ENCODE measurements at regions not wholly inside any gene's neighbourhood (a gene's known extent, or its start where the extent isn't known, plus 50 kb on each side); places are given as distances from the start of the nearest gene placed in this dataset. TPM values are rescaled to one million over a fixed set of nuclear protein-coding genes. Genes with fewer than 3 reads are reported as not detected.

DNA sequence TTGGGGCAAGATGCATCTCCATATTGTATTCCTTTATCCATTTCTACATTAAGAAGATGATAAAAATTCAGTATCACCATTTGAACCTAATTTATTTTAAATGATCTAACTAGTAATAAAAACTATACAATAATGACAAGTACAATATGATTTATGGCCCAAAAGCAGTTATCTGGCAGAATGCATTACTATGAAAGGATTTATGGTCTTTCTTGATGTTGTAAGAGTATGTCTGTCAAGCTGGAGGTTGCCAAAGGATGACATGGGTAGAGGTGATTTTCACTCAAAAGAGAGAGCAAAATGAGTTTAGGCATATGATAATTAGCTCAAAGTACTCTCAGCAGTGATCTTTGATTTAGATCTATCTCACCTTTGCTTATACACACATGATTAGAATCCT lies 54.2 kb upstream of the MAP2 start:
- intact Hi-C loops (cut with micrococcal nuclease): no loop called here
- ATAC-seq (ENCODE audit: low read depth) (no peak), DNase-seq (no peak)
- Histone ChIP-seq H3K4me1 (ENCODE audit: control insufficient read depth in 2 of 2, insufficient read depth in 2 of 2, low read length in 2 of 2) (no peaks in the 10 kb centered on the region), H3K36me3 (replicated peaks in 1 of 2; ENCODE audit: control extremely low read depth in 1 of 2, control insufficient read depth in 1 of 2, extremely low read depth in 1 of 2, insufficient read depth in 2 of 2, low read length in 1 of 2) (no peaks in the 10 kb centered on the region), H3K27me3 (replicated peaks in 1 of 4; ENCODE audit: control extremely low read depth in 1 of 4, control insufficient read depth in 3 of 4, insufficient read depth in 4 of 4, low read length in 3 of 4) (peaks cover 0 to 18% (median 12%) of the 10 kb centered on the region in 4 experiments), H2AFZ (ENCODE audit: insufficient read depth, low read depth, low read length, poor library complexity, severe bottlenecking) (no peak overlapping the region), H3K4me2 (replicated peaks; ENCODE audit: low read depth, low read length, poor library complexity, severe bottlenecking) (no peak overlapping the region), H3K9ac (ENCODE audit: low read length) (no peak overlapping the region), H3K4me3 (ENCODE audit: control extremely low read depth in 1 of 5, extremely low read depth in 1 of 5, insufficient read depth in 1 of 5, low read depth in 2 of 5, low read length in 4 of 5) (no peak overlapping the region), H4K20me1 (ENCODE audit: control insufficient read depth, insufficient read depth, low read length, poor library complexity, severe bottlenecking) (no peaks in the 10 kb centered on the region), H3K27ac (ENCODE audit: low read length in 2 of 2) (no peak overlapping the region), H3K79me2 (ENCODE audit: control insufficient read depth, insufficient read depth, low read length) (no peaks in the 10 kb centered on the region), H3K9me3 (ENCODE audit: control extremely low read depth in 1 of 3, control insufficient read depth in 2 of 3, insufficient read depth in 1 of 3, low read length in 2 of 3) (peaks cover 0 to 3% (median 1%) of the 10 kb centered on the region in 3 donors)
- H3K4me3 Mint-ChIP-seq: no peak overlapping the region
- peaks cover 54% of the 10 kb centered on the region for H3K27me3 Mint-ChIP-seq
- no peak for TF ChIP-seq EZH2 (IDR thresholded peaks at IDR 0.05; ENCODE audit: borderline replicate concordance, insufficient read depth, low read depth, low read length, poor library complexity, severe bottlenecking)
- TF ChIP-seq, protein P1, sequence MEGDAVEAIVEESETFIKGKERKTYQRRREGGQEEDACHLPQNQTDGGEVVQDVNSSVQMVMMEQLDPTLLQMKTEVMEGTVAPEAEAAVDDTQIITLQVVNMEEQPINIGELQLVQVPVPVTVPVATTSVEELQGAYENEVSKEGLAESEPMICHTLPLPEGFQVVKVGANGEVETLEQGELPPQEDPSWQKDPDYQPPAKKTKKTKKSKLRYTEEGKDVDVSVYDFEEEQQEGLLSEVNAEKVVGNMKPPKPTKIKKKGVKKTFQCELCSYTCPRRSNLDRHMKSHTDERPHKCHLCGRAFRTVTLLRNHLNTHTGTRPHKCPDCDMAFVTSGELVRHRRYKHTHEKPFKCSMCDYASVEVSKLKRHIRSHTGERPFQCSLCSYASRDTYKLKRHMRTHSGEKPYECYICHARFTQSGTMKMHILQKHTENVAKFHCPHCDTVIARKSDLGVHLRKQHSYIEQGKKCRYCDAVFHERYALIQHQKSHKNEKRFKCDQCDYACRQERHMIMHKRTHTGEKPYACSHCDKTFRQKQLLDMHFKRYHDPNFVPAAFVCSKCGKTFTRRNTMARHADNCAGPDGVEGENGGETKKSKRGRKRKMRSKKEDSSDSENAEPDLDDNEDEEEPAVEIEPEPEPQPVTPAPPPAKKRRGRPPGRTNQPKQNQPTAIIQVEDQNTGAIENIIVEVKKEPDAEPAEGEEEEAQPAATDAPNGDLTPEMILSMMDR (IDR thresholded peaks at IDR 0.05): no peak
- POLR2A ChIA-PET: no interaction called here
- H3K27ac Mint-ChIP-seq: no peak overlapping the region
- peaks cover 3% of the 10 kb centered on the region for H3K9me3 Mint-ChIP-seq (ENCODE audit: insufficient read depth)
- CTCF ChIA-PET: no interaction called here
- H3K4me1 Mint-ChIP-seq: no peaks in the 10 kb centered on the region

DNA sequence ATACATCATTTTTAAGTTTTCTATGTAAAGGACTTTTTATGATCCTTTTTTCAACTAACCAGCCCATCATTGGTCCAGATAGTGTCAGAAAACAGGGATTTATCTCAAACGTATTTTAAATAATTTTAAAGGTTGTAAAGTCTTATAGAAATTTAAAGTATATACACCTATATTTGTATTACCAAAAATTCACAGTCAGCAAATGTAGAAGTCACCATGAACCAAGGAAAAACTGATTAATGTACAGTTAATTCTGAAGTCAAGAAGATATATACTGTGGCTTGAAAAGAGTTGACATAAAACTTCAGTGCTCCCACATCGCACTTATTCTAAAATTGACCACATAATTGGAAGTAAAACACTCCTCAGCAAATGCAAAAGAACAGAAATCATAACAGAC lies 52.4 kb upstream of the MAP2 start:
- H4K20me1 ChIP-seq (ENCODE audit: control insufficient read depth, insufficient read depth, low read length, poor library complexity, severe bottlenecking): no peaks in the 10 kb centered on the region
- intact Hi-C loops (cut with micrococcal nuclease): no loop called here
- no peak overlapping the region for H3K27ac ChIP-seq (ENCODE audit: low read length in 2 of 2)
- TF ChIP-seq, protein P1 (IDR thresholded peaks at IDR 0.05): no peak
- H3K27ac Mint-ChIP-seq: no peak overlapping the region
- POLR2A ChIA-PET: no interaction called here
- DNase-seq (no peak), ATAC-seq (ENCODE audit: low read depth) (no peak)
- peaks cover 54% of the 10 kb centered on the region for H3K27me3 Mint-ChIP-seq
- peaks cover 0 to 13% (median 1%) of the 10 kb centered on the region in 3 donors for H3K9me3 ChIP-seq (ENCODE audit: control extremely low read depth in 1 of 3, control insufficient read depth in 2 of 3, insufficient read depth in 1 of 3, low read length in 2 of 3)
- H2AFZ ChIP-seq (ENCODE audit: insufficient read depth, low read depth, low read length, poor library complexity, severe bottlenecking): no peak overlapping the region
- H3K4me3 ChIP-seq (ENCODE audit: control extremely low read depth in 1 of 5, extremely low read depth in 1 of 5, insufficient read depth in 1 of 5, low read depth in 2 of 5, low read length in 4 of 5): no peak overlapping the region
- no peaks in the 10 kb centered on the region for H3K4me1 ChIP-seq (ENCODE audit: control insufficient read depth in 2 of 2, insufficient read depth in 2 of 2, low read length in 2 of 2)
- H3K27me3 ChIP-seq (replicated peaks in 1 of 4; ENCODE audit: control extremely low read depth in 1 of 4, control insufficient read depth in 3 of 4, insufficient read depth in 4 of 4, low read length in 3 of 4): peaks cover 0 to 16% (median 10%) of the 10 kb centered on the region in 4 experiments
- H3K4me2 ChIP-seq (replicated peaks; ENCODE audit: low read depth, low read length, poor library complexity, severe bottlenecking): no peak overlapping the region
- no peaks in the 10 kb centered on the region for H3K79me2 ChIP-seq (ENCODE audit: control insufficient read depth, insufficient read depth, low read length)
- no peak overlapping the region for H3K4me3 Mint-ChIP-seq
- H3K9ac ChIP-seq (ENCODE audit: low read length): no peak overlapping the region
- no CpG with 5 or more reads among the region's 2 CpGs for WGBS (ENCODE audit: insufficient coverage)
- CTCF ChIA-PET: no interaction called here
- peaks cover 13% of the 10 kb centered on the region for H3K9me3 Mint-ChIP-seq (ENCODE audit: insufficient read depth)
- H3K36me3 ChIP-seq (replicated peaks in 1 of 2; ENCODE audit: control extremely low read depth in 1 of 2, control insufficient read depth in 1 of 2, extremely low read depth in 1 of 2, insufficient read depth in 2 of 2, low read length in 1 of 2): no peaks in the 10 kb centered on the region
- H3K4me1 Mint-ChIP-seq: no peaks in the 10 kb centered on the region

Small RNA genes lying in the stretch of these regions (small RNA-seq; reads per million reads assigned to genes)
- gene RNA5SP117 (ENCODE audit: insufficient read length, low read depth, low replicate concordance): not detected
